Ureter (tissue), 1 donor: ENCODE measurements at regions not wholly inside any gene's neighbourhood (a gene's known extent, or its start where the extent isn't known, plus 50 kb on each side); places are given as distances from the start of the nearest gene placed in this dataset.
"Not testable (repeated sequence)": the region's sequence is repeated elsewhere in the genome, so short reads cannot be mapped to it uniquely, and the experiment has no call there.

Experiments
- DNase-seq: peaks from one replicate; pipeline ENCODE4 v3.0.0-alpha.2; 2020; ENCODE audit warnings: low spot score
- donor health status: DM: yes; HTN: yes; CAD: no.

DNA sequence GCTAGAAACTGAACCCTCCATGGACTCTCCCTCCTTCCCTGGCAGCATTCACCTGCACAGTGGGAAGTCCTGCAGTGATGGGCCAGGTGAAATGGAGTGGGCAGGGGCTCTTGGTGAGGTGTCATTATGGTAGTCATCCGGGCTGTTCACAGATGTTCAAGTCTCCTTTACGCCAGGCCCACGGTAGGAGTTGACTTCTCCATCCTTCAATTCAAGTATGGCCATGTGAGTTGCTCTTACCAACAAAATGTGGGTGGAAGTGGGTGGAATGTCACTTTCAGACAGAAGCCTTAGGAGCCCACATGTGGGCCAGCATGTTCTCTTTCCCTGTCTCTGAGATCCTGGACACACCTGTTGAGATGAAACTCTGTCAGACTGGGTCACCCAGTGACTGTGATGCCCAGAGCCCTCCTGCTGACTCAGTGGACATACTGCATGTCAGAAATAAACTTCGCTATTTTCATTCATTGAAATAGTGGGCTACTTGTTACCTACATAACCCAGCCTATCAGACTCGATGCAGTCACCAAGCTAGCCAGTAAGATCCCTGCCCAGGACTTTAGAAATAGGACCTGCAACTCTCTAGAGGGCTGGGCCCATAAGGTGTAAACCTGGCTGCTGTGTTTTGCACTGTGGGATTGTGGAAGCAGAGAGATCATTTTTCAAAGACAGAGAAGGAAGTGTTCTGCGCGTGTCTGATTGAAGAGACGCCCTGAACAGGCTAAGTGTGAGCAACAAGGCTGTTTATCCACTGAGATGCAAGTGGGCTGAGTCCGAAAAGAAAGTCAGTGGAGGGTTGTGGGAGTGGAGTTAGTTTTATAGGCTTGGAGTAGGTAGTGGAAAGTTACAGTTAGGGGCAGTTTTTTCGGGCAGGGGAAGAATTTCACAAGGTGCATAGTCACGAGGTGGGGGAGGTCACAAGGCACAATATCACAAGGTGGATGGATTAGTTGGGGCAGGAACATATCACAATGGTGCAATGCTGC, 174.4 kb downstream of the TRIM43 start:
- peak; percentile 14 for DNase-seq

DNA sequence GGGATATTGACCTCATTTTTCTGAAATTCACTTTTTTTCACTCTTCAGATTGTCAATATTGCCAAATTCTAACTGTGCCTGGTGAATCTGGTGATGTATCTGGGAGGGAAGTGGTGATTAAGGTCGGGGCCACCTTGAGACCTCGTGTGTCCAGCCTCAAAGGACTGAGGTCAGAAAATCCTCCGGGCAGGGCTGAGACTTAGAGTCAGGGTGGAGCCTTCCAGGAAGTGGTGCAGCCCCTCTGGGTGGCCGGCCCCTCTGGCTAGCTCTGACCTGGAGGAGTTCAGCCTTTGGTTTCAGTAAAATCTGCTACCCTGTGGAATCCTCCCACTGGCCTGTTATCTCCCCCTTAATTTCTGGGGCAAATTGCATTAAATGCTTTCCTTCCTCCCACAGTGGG, 175.7 kb downstream of the TRIM43 start:
- peak; percentile 25 for DNase-seq

DNA sequence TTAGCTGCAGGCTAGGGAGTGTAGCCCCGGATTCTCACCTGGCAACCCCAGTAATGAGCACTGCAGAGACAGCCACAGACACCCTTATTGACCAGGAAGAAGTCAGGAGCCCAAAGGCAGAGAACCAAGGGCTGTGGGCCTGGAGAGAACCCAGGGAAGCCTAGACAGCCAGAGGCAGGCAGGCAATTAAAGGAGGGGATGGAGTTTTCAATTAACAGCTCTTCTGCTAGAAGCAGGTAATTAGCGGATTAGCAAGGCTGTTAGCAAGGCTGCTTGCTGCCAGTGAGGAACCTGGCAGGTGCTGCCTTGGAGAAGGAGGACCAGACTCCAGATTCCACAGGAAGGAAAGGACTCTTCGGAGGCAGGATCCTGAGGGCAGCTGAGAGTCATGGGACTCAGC, 176.1 kb downstream of the TRIM43 start:
- peak; percentile 5 for DNase-seq

DNA sequence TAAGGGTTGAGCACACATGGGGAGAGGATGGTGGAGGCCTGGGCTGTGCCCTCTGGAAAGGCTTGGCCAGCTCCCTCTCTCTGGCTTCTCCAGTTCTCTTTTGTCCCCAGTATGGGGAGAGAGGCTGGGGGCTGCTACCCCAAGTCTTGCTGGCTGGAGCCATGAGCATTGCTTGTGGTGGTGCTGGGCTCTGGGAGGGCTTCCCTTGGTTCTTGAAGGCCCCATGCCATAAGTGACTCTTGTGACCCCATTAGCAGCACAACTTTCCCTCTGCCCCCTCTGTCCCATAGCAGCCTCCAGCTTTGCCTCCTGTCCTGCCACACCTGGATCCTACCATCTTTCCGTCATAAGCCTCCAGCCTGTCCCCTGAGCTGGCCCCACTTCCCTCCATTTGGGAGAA, 177.5 kb downstream of the TRIM43 start:
- DNase-seq, result peak; percentile 9

DNA sequence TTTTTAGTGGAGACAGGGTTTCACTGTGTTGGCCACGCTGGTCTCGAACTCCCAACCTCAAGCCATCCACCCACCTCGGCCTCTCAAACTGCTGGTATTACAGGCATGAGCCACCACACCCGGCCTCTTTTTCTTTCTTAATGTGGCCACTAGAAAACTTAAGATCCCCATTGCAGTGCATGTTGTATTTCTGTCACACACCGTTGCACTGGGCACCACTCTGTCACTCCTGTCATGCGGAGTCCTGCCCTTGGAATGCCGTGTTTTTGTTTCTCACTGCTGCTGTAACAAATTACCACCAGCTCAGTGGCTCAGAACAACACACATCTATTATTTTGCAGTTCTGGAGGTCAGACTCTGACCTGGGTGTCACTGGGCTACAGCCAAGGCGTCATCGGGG, 178.9 kb downstream of the TRIM43 start:
- peak; percentile 4 for DNase-seq

DNA sequence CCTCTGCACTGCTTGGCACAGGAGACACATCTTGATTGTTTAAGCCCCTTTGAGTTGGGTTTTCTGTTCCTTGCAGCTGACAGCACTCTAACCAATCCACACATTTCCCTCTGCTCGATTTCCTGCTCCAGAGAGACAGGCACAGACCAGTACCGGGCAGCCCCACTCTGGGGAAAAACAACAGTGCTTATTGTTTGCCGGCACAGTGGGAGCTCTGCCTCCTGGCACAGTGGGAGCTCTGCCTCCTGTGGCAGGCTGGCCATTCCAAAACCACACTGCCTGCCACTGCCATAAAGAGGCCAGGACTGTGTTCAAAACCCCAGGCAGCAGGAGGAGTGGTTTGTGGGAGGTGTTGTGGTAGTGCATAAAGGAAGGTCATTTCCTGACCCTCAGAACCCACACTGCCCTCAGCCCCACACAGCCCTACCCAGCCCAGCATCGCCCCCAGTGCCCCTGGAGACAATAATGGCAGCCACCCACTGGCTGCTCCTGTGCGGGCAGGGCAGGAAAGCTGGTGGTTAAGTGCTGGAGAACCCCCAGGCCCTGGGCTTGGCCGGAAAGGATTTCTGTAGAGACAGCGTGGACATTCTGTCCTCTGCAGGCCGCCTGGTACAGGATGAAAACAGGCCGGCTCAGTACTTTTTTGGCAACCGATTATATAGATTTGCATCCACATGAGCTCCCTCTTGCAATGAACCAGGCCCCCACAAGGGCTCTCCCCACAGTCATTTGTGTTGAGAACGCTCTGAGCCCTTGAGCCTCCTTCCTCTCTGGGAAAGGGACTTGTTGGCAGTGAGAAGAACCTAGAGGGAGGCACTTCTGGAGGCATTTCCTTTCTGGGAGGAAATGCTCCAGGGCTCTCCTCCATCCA, 182.8 kb downstream of the TRIM43 start:
- not testable (repeated sequence) for DNase-seq

DNA sequence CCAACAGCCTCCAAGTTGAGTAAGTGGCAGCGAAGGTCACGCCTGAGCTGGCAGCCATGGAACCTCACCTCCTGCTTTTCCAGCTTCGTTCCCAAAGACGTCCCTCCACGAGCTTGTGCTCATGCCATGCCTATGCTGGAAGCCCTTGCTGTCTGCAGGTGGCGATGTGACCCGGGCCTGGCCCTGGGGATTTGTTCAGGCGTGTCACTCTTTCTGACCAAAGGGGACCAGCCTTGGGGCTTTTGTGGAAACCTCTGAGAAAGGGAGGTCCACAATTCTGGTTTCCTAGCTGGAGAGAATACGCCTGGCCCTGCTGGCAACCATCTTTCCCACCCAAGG, 183.4 kb downstream of the TRIM43 start:
- DNase-seq, result not testable (repeated sequence)
